ENCODE measurements at regions not wholly inside any gene's neighbourhood (a gene's known extent, or its start where the extent isn't known, plus 50 kb on each side); places are given as distances from the start of the nearest gene placed in this dataset.

GRCh38 chr4:112927544-112927943, 121.9 kb upstream of the ANK2 start:
- no peak for TF ChIP-seq POLR2AphosphoS5 (IDR thresholded peaks at IDR 0.05)
- TF ChIP-seq CTCF (IDR thresholded peaks at IDR 0.05): no peak

Measured in prostate gland (tissue), 2 donors.